IPS-15b (cell line): ENCODE measurements at regions not wholly inside any gene's neighbourhood (a gene's known extent, or its start where the extent isn't known, plus 50 kb on each side); places are given as distances from the start of the nearest gene placed in this dataset.

Experiments used
- H3K27me3 ChIP-seq: one replicate; pipeline ENCODE4 v1.6.1; 2013; ENCODE audit warnings: low read length; ENCODE audit not compliant: control insufficient read depth, insufficient read depth
- H3K36me3 ChIP-seq: one replicate; pipeline ENCODE4 v1.6.1; 2013; ENCODE audit warnings: low read length; ENCODE audit not compliant: control insufficient read depth, insufficient read depth
- H3K4me1 ChIP-seq: one replicate; pipeline ENCODE4 v1.6.1; 2013; ENCODE audit warnings: mild to moderate bottlenecking, low read length; ENCODE audit not compliant: control insufficient read depth, insufficient read depth
- H3K4me3 ChIP-seq: one replicate; pipeline ENCODE4 v1.5.1; 2013; ENCODE audit warnings: low read depth, low read length
- H3K9ac ChIP-seq: one replicate; pipeline ENCODE4 v1.6.1; 2013; ENCODE audit warnings: low read depth, mild to moderate bottlenecking, low read length
- H3K9me3 ChIP-seq: one replicate; pipeline ENCODE4 v1.6.1; 2013; ENCODE audit warnings: mild to moderate bottlenecking, low read length; ENCODE audit not compliant: control insufficient read depth, insufficient read depth

DNA sequence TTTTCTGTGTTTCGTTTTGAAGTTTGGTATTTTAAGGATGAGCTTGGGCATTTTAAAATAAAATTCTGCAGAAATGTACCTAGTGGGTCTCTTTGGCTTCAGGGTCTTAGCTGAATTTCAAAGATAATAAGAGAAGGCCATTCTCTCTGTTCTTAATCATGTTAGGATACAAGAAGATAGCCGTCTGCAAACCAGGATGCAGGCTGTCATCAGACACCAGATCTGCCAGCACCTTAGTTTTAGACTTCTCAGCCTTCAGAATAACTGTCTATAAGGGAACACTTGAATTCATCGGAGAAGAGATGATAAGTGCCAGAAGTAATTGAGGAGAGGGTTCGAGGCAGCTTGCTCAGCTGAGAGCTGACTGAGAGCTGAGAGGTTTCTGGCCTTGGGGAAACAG is 202.1 kb downstream of the REEP3 start:
- Histone ChIP-seq H3K4me3 (no peak overlapping the region), H3K9ac (no peak overlapping the region), H3K9me3 (no peaks in the 10 kb centered on the region), H3K4me1 (peaks cover 3% of the 10 kb centered on the region), H3K27me3 (no peaks in the 10 kb centered on the region), H3K36me3 (no peaks in the 10 kb centered on the region)

DNA sequence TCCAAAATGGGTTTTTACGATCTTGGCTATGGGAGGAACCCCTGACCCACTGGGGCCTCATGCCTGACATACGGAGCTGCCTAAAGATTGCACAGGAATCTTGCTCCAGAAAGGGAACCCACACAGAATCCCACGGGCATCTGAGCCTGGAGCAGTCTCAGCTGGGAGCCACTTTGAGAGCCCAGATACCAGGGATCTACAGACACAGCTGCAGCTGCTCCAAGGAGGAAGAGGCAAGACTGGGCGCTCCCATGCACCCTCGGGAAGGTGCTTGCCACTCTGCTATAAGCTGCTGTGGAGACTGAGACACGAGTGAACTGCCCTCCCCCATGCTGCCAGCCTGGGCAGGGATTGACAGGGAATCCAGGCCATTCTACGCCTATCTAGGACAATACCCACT is 202.5 kb downstream of the REEP3 start:
- Histone ChIP-seq H3K27me3 (no peaks in the 10 kb centered on the region), H3K4me3 (no peak overlapping the region), H3K4me1 (peaks cover 3% of the 10 kb centered on the region), H3K9me3 (no peaks in the 10 kb centered on the region), H3K9ac (no peak overlapping the region), H3K36me3 (no peaks in the 10 kb centered on the region)

DNA sequence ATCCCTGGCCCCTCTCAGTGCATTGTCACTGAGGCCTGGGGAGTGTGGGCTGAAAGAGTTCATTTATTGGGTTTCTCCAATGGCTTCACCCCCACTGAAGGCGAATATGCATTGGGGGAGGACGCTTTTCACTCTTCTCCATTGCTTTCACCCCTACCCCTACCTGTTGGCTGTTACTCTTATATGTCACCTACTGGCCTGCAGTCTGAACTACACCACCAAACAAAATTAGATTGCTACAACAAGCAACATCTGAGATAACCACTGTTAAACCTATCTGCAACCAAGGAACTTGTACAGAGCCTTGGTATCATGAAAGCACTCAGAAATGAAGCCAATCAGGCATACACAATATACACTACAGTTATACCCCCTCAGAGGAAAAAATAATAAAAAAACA is 203.7 kb downstream of the REEP3 start:
- Histone ChIP-seq H3K36me3 (no peaks in the 10 kb centered on the region), H3K27me3 (no peaks in the 10 kb centered on the region), H3K9me3 (no peaks in the 10 kb centered on the region), H3K4me3 (no peak overlapping the region), H3K4me1 (no peaks in the 10 kb centered on the region), H3K9ac (no peak overlapping the region)

DNA sequence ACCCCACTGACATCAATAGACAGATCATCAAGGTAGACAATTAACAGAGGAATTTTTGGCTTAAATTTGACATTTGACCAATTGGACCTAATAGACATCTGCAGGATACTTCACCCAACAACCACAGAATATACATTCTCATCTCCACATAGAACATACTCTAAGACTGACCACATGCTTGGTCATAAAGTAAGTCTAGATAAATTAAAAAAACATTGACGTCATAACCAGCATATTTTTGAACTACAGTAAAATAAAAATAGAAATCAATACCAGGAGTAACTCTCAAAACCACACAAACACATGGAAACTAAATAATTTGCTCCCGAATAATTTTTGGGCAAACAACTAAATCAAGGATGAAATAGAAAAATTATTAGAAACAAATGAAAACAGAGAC is 205.7 kb downstream of the REEP3 start:
- Histone ChIP-seq H3K27me3 (no peaks in the 10 kb centered on the region), H3K36me3 (no peaks in the 10 kb centered on the region), H3K4me1 (no peaks in the 10 kb centered on the region), H3K4me3 (no peak overlapping the region), H3K9me3 (no peaks in the 10 kb centered on the region), H3K9ac (no peak overlapping the region)

DNA sequence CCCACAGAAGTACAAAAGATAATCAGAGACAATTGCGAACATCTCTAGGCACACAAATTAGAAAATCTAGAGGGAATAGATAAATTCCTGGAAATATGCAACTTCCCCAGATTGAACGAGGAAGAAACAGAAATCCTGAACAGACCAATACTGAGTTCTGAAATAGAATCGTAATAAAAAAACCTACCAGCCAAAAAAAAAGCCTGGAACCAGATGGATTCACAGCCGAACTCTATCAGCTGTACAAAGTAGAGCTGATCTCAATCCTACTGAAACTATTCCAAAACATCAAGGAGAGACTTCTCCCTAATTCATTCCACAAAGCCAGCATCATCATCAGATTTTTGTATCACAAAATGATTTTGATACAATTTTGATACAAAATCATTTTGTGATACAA is 206.4 kb downstream of the REEP3 start:
- H3K9ac ChIP-seq = no peak overlapping the region
- H3K36me3 ChIP-seq = no peaks in the 10 kb centered on the region
- no peaks in the 10 kb centered on the region for H3K27me3 ChIP-seq
- H3K9me3 ChIP-seq = no peaks in the 10 kb centered on the region
- no peaks in the 10 kb centered on the region for H3K4me1 ChIP-seq
- no peak overlapping the region for H3K4me3 ChIP-seq

DNA sequence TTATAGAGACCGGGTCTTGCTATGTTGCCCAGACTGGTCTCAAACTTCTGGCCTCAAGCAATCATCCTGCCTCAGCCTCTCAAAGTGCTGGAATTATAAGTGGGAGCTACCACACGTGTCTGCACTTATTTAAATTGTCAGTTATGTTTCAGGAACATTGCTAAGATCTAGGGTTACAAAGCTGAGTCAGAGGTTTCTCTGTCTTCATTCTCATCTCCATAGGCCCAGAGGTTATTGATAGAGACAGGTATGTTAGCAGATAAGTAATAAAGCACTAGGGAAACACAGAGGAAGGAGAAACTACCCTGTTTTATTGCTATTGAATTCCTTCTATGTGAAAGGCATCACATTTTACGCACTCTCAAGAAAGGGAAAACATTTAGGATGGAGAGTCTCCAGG is 214.1 kb downstream of the REEP3 start:
- H3K27me3 ChIP-seq = no peaks in the 10 kb centered on the region
- H3K4me3 ChIP-seq = no peak overlapping the region
- no peaks in the 10 kb centered on the region for H3K36me3 ChIP-seq
- H3K9me3 ChIP-seq = no peaks in the 10 kb centered on the region
- no peaks in the 10 kb centered on the region for H3K4me1 ChIP-seq
- H3K9ac ChIP-seq = no peak overlapping the region

DNA sequence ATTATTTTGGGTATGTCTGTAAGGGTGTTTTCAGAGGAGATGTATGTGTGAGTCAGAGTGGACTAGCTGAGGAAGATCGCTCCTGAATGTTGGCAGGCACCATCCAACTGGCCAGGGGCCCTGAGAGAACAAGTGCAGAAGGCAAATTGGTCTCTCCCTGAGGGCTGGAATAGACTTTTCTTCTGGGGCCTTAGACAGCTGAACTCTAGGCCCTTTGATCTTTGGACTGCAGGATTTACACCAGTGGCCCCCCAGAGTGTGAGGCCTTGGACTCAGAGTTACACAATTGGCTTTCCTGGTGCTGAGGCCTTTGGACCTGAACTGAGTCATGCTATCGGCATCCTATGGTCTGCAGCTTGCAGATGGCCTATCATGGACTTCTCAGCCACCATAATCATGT is 217.2 kb downstream of the REEP3 start:
- Histone ChIP-seq H3K4me3 (no peak overlapping the region), H3K27me3 (no peaks in the 10 kb centered on the region), H3K9ac (no peak overlapping the region), H3K9me3 (no peaks in the 10 kb centered on the region), H3K36me3 (no peaks in the 10 kb centered on the region), H3K4me1 (no peaks in the 10 kb centered on the region)

DNA sequence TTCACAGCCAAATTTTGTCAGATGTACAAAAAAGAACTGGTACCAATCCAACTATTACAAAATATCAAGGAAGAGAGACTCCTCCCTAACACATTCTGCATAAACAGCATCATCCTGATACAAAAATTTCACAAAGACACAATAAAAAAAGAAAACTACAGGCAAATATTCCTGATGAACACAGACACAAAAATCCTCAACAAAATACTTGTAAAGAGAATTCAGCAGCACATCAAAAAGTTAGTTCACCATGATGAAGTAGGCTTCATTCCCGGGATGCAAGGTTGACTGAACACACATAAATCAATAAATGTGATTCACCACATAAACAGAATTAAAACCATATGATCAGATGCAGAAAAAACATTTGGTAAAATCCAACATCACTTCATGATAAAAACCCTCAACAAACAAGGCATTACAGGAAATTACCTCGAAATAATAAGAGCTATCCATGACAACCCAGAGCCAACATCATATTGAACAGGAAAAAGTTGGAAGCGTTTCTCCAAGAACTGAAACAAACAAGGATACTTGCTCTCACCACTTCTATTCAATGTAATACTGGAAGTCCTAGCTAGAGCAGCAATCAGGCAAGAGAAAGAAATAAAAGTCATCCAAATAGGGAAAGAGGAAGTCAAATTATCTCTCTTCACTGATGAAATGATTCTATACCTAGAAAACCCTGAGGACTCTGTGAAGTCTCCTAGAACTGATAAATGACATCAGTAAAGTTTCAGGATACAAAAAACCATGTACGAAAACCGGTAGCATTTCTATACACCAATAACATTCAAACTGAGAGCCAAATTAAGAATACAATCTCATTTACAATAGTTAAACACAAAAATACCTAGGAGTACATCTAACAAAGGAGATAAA is 223.1 kb downstream of the REEP3 start:
- Histone ChIP-seq H3K27me3 (no peaks in the 10 kb centered on the region), H3K9ac (no peak overlapping the region), H3K4me3 (no peak overlapping the region)

DNA sequence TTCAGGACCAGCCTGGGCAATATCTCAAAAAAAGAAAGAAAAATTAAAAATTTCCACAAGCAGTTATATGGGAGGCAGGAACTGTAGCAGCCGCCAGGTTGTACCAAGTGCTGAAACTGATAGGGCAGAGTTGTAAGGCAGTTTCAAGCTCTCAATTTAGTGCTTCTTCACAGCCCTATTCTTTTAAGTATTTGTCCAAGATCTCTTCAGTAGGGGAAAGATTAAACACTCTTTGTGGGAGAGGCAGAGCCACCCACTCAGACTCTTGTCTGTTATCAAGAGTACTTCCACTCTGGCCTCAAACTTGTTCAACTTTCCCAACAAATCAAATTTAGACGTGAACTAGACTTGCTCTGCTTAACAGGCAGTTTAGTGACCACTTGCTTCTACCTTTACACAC is 228.7 kb downstream of the REEP3 start:
- Histone ChIP-seq H3K27me3 (no peaks in the 10 kb centered on the region), H3K36me3 (no peaks in the 10 kb centered on the region), H3K9ac (no peak overlapping the region), H3K4me1 (no peaks in the 10 kb centered on the region), H3K4me3 (no peak overlapping the region), H3K9me3 (no peaks in the 10 kb centered on the region)

More for the DNA sequence above, 223.1 kb downstream of the REEP3 start:
- no peaks in the 10 kb centered on the region for H3K4me1 ChIP-seq
- no peaks in the 10 kb centered on the region for H3K9me3 ChIP-seq
- no peaks in the 10 kb centered on the region for H3K36me3 ChIP-seq

DNA sequence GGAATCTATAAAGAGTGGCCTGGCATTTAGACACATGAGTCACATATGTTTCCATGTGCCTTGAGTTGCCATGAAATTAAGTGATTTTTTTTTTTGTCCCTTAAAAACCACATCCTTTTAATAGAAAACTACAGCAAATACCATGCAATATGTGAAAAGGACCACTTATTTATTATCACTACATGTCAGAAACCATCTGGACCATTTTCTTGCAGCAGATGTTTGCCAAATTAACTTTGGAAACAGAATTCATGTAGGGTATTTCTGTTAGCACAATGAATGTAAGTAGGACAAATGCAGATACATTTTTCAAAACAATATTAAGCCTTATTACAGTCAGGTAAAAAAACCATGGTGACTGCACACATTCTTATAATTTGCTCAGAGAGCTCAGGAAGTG is 230.6 kb downstream of the REEP3 start:
- Histone ChIP-seq H3K4me3 (no peak overlapping the region), H3K9me3 (no peaks in the 10 kb centered on the region), H3K27me3 (no peaks in the 10 kb centered on the region), H3K4me1 (no peaks in the 10 kb centered on the region), H3K36me3 (no peaks in the 10 kb centered on the region), H3K9ac (no peak overlapping the region)

DNA sequence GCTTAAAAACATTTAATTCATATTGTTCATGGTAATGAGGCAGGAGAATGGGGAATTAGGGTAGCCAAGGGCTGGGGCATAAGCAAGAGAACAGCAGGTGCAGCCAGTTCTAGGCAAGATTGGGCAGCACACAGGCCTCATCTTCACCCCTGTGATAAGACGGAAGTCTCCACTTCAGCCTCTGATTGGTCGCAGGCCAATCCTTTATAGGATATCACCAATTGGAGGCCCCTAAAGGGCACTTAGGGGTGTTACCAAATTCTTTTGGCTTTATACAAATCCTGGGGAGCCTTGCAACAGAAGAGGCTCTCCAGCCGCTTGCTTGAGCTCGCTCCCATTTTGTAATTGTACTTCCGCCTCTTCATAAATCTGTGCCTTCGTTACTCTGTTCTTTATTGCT is 231.1 kb downstream of the REEP3 start:
- Histone ChIP-seq H3K27me3 (no peaks in the 10 kb centered on the region), H3K4me1 (no peaks in the 10 kb centered on the region), H3K4me3 (no peak overlapping the region), H3K9ac (no peak overlapping the region), H3K9me3 (no peaks in the 10 kb centered on the region), H3K36me3 (no peaks in the 10 kb centered on the region)

DNA sequence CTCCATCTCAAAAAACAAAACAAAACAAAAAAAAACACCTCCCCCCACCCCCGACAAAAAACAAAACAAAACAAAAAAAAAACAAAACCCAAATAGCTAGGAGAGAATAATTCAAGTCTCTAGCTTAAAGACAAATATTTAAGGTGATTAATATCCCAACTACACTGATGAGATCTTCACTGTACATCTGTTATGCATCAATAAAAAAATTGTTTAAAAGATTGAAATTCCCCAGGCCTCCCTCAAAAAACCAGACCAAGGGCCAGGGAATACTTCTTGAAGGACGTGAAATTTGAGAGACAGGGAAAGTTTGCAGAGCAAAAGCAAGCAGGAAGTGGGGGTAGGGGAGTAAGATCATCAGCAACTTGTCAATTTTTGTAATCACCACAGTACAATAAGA is 232.6 kb downstream of the REEP3 start:
- H3K4me1 ChIP-seq = no peaks in the 10 kb centered on the region
- no peaks in the 10 kb centered on the region for H3K9me3 ChIP-seq
- no peak overlapping the region for H3K9ac ChIP-seq
- H3K27me3 ChIP-seq = no peaks in the 10 kb centered on the region
- no peaks in the 10 kb centered on the region for H3K36me3 ChIP-seq
- H3K4me3 ChIP-seq = no peak overlapping the region
